ENCODE measurements at regions not wholly inside any gene's neighbourhood (a gene's known extent, or its start where the extent isn't known, plus 50 kb on each side); places are given as distances from the start of the nearest gene placed in this dataset.

- Histone ChIP-seq H3K4me1 (peaks cover 27 to 45% (median 29%) of the 10 kb centered on the region in 3 donors), H3K36me3 (peaks cover 0 to 7% (median 0%) of the 10 kb centered on the region in 3 donors), H3K9me3 (no peaks in the 10 kb centered on the region), H3K4me3 (no peak overlapping the region), H3K27ac (no peak overlapping the region), H3K27me3 (no peaks in the 10 kb centered on the region)
- intact Hi-C loops (cut with DNase I) = no loop called here
- TF ChIP-seq POLR2A (IDR thresholded peaks at IDR 0.05) (no peak), CTCF (IDR thresholded peaks at IDR 0.05) (no peak)
- WGBS, 2 donors = 92 to 96% methylated on average over 7 of the region's 7 CpGs
- DNase-seq = no peak
These were observed 51.3 kb downstream of the TET3 start for GRCh38 chr2:74036010-74036409.

GRCh38 chr2:74036450-74037195 lies 51.9 kb downstream of the TET3 start:
- DNase-seq = no peak
- Histone ChIP-seq H3K27ac (peak overlapping the region in 1 of 4 donors; percentile 50), H3K9me3 (no peaks in the 10 kb centered on the region), H3K4me1 (peaks cover 25 to 39% (median 29%) of the 10 kb centered on the region in 3 donors), H3K36me3 (peaks cover 0 to 7% (median 0%) of the 10 kb centered on the region in 3 donors), H3K27me3 (no peaks in the 10 kb centered on the region), H3K4me3 (no peak overlapping the region)
- TF ChIP-seq POLR2A (IDR thresholded peaks at IDR 0.05) (no peak), CTCF (IDR thresholded peaks at IDR 0.05) (no peak)
- WGBS, 2 donors = 71 to 80% methylated on average over 4 of the region's 4 CpGs
- intact Hi-C loops (cut with DNase I) = no loop called here

- Histone ChIP-seq H3K9me3 (no peaks in the 10 kb centered on the region), H3K4me1 (peaks cover 19 to 31% (median 22%) of the 10 kb centered on the region in 3 donors), H3K4me3 (no peak overlapping the region), H3K27me3 (no peaks in the 10 kb centered on the region), H3K27ac (peak overlapping the region in 1 of 4 donors; percentile 50), H3K36me3 (peaks cover 0 to 7% (median 0%) of the 10 kb centered on the region in 3 donors)
- intact Hi-C loops (cut with DNase I) = no loop called here
- TF ChIP-seq CTCF (IDR thresholded peaks at IDR 0.05) = no peak
- no peak for TF ChIP-seq POLR2A (IDR thresholded peaks at IDR 0.05)
- 79 to 81% methylated on average over 1 of the region's 1 CpG for WGBS, 2 donors
- DNase-seq = no peak
These were observed 52.7 kb downstream of the TET3 start for GRCh38 chr2:74037379-74037860.

GRCh38 chr2:74039611-74040010 lies 54.9 kb downstream of the TET3 start:
- 83 to 95% methylated on average over 2 of the region's 2 CpGs for WGBS, 2 donors
- Histone ChIP-seq H3K27ac (no peak overlapping the region), H3K4me3 (no peak overlapping the region), H3K9me3 (no peaks in the 10 kb centered on the region), H3K27me3 (no peaks in the 10 kb centered on the region), H3K36me3 (peaks cover 0 to 7% (median 0%) of the 10 kb centered on the region in 3 donors), H3K4me1 (peaks cover 15 to 20% (median 19%) of the 10 kb centered on the region in 3 donors)
- TF ChIP-seq CTCF (IDR thresholded peaks at IDR 0.05) (no peak), POLR2A (IDR thresholded peaks at IDR 0.05) (no peak)
- intact Hi-C loops (cut with DNase I) = no loop called here
- DNase-seq = no peak

- H3K4me3 ChIP-seq = no peak overlapping the region
- peaks cover 15 to 24% (median 18%) of the 10 kb centered on the region in 3 donors for H3K4me1 ChIP-seq
- TF ChIP-seq CTCF (IDR thresholded peaks at IDR 0.05) = no peak
- TF ChIP-seq POLR2A (IDR thresholded peaks at IDR 0.05) = no peak
- no peak for DNase-seq
- 70 to 77% methylated on average over 2 to 3 of the region's 3 CpGs for WGBS, 2 donors
- intact Hi-C loops (cut with DNase I) = no loop called here
- H3K27ac ChIP-seq = no peak overlapping the region
- H3K27me3 ChIP-seq = no peaks in the 10 kb centered on the region
- no peaks in the 10 kb centered on the region for H3K9me3 ChIP-seq
- H3K36me3 ChIP-seq = peaks cover 0 to 10% (median under 1%) of the 10 kb centered on the region in 3 donors
These were observed 56.5 kb downstream of the TET3 start for GRCh38 chr2:74041182-74041581.

Measured in esophagus squamous epithelium (tissue), 5 donors.